WTC11 (cell line): ENCODE measurements at regions not wholly inside any gene's neighbourhood (a gene's known extent, or its start where the extent isn't known, plus 50 kb on each side); places are given as distances from the start of the nearest gene placed in this dataset.

Source experiments
- ATAC-seq: fragments of 200-7000 bp; cut with Tn5 transposase; 2 replicates; pipeline ENCODE4 v1.10.0; 2021; ENCODE audit warnings: mild to moderate bottlenecking, moderate library complexity
- CTCF ChIA-PET: fragments of 300-600 bp; sonication (Branson Sonifier 250); formaldehyde crosslinking; loops from one replicate; lab custom pipeline; 2021; ENCODE audit warnings: antibody characterized with exemption; lab: Charles Lee
- POLR2A ChIA-PET: fragments of 350-600 bp; sonication (Branson Sonifier 250); formaldehyde crosslinking; loops from one replicate; lab custom pipeline; 2021; ENCODE audit warnings: antibody characterized with exemption; lab: Charles Lee
- DNase-seq: peaks from one replicate; pipeline ENCODE4 v3.0.0; 2021; ENCODE audit warnings: low spot score
- H3K27ac Mint-ChIP-seq: 2 replicates; pipeline ENCODE4 v1.8.0; 2021; ENCODE audit warnings: mixed read lengths
- H3K27me3 Mint-ChIP-seq: 2 replicates; pipeline ENCODE4 v1.8.0; 2021; ENCODE audit warnings: low read depth, mild to moderate bottlenecking, moderate library complexity, mixed read lengths
- H3K36me3 Mint-ChIP-seq: 2 replicates; pipeline ENCODE4 v1.8.0; 2021; ENCODE audit warnings: mixed read lengths
- H3K4me1 Mint-ChIP-seq: 2 replicates; pipeline ENCODE4 v1.8.0; 2022; ENCODE audit warnings: mixed read lengths
- H3K4me3 Mint-ChIP-seq: 2 replicates; pipeline ENCODE4 v1.8.0; 2021; ENCODE audit warnings: mild to moderate bottlenecking, moderate library complexity, mixed read lengths
- H3K9me3 Mint-ChIP-seq: 2 replicates; pipeline ENCODE4 v1.8.0; 2021; ENCODE audit warnings: mixed read lengths
- CREB1 ChIP-seq: sonication (generic); formaldehyde crosslinking; IDR thresholded peaks from 2 replicates; pipeline ENCODE4 v1.8.0; 2023; ENCODE audit warnings: mild to moderate bottlenecking, missing genetic modification reagents
- EMX1 ChIP-seq: fragments of 250-450 bp; sonication (Bioruptor Pico); IDR thresholded peaks from 2 replicates; pipeline ENCODE4 v1.8.0; 2021; ENCODE audit warnings: mild to moderate bottlenecking
- ETV6 ChIP-seq: sonication (generic); formaldehyde crosslinking; IDR thresholded peaks from 2 replicates; pipeline ENCODE4 v1.8.1; 2022; ENCODE audit warnings: mild to moderate bottlenecking, missing genetic modification reagents
- JUN ChIP-seq: sonication (generic); formaldehyde crosslinking; IDR thresholded peaks from 2 replicates; pipeline ENCODE4 v1.8.0; 2023; ENCODE audit warnings: mild to moderate bottlenecking, missing genetic modification reagents
- KAT7 ChIP-seq: sonication (generic); formaldehyde crosslinking; IDR thresholded peaks from 2 replicates; pipeline ENCODE4 v1.8.1; 2023; ENCODE audit warnings: missing genetic modification reagents, mild to moderate bottlenecking, borderline replicate concordance
- NR1H2 ChIP-seq: sonication (generic); formaldehyde crosslinking; IDR thresholded peaks from 2 replicates; pipeline ENCODE4 v1.9.0; 2021; ENCODE audit warnings: mild to moderate bottlenecking, moderate library complexity, missing genetic modification reagents
- SP1 ChIP-seq: sonication (generic); formaldehyde crosslinking; conservative IDR thresholded peaks from 2 replicates; pipeline ENCODE4 v1.8.1; 2022; ENCODE audit warnings: missing genetic modification reagents
- TEAD1 ChIP-seq: sonication (generic); formaldehyde crosslinking; IDR thresholded peaks from 2 replicates; pipeline ENCODE4 v1.8.0; 2022; ENCODE audit warnings: mild to moderate bottlenecking, missing genetic modification reagents
- ZNF219 ChIP-seq: sonication (generic); formaldehyde crosslinking; IDR thresholded peaks from 2 replicates; pipeline ENCODE4 v1.8.0; 2023; ENCODE audit warnings: missing genetic modification reagents, mild to moderate bottlenecking, borderline replicate concordance
- ZNF317 ChIP-seq: sonication (generic); formaldehyde crosslinking; IDR thresholded peaks from 2 replicates; pipeline ENCODE4 v1.8.1; 2023; ENCODE audit warnings: low read depth, mild to moderate bottlenecking, moderate library complexity, missing genetic modification reagents, borderline replicate concordance
- ZNF671 ChIP-seq: fragments of 250-450 bp; sonication (Bioruptor Pico); IDR thresholded peaks from 2 replicates; pipeline ENCODE4 v1.8.0; 2021; ENCODE audit warnings: mild to moderate bottlenecking
- TF ChIP-seq, protein P1 (sequence below): fragments of 250-450 bp; sonication (Bioruptor Pico); IDR thresholded peaks from 2 replicates; pipeline ENCODE4 v1.9.0; 2021; ENCODE audit warnings: mild to moderate bottlenecking
- TF ChIP-seq, protein P2 (sequence below): sonication (generic); formaldehyde crosslinking; conservative IDR thresholded peaks from 2 replicates; pipeline ENCODE4 v1.8.1; 2023; ENCODE audit warnings: mild to moderate bottlenecking, low read depth, missing genetic modification reagents, moderate library complexity
- TF ChIP-seq, protein P3 (sequence below): fragments of 250-450 bp; sonication (Bioruptor Pico); IDR thresholded peaks from 2 replicates; pipeline ENCODE4 v2.1.2; 2022; ENCODE audit warnings: mild to moderate bottlenecking, moderate library complexity
- TF ChIP-seq, protein P4 (sequence below): sonication (generic); formaldehyde crosslinking; IDR thresholded peaks from 2 replicates; pipeline ENCODE4 v1.8.1; 2023; ENCODE audit warnings: mild to moderate bottlenecking, missing genetic modification reagents, borderline replicate concordance
- TF ChIP-seq, protein P5 (sequence below): sonication (generic); formaldehyde crosslinking; IDR thresholded peaks from 2 replicates; pipeline ENCODE4 v1.8.1; 2023; ENCODE audit warnings: mild to moderate bottlenecking, missing genetic modification reagents

DNA sequence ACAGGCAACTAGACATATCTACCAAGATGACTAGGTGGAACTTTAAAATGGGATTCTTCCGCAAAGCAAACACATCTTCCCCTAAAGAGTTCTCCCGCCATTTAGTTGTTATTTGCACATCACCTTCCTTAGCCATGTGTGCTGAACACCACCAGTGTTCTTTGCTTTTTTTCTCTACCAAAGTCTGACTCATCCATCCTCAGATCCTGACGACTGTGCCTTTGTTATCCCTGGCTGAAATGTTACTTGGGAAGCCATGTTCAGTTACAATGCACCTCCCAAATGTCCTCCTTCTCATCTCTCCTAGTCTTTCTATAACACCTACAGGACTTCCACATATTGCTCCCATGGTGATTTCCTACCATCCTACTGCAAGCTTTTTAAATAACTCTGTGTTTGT, 593.5 kb upstream of the ARID1B start (continued):
- TF ChIP-seq, protein P1, sequence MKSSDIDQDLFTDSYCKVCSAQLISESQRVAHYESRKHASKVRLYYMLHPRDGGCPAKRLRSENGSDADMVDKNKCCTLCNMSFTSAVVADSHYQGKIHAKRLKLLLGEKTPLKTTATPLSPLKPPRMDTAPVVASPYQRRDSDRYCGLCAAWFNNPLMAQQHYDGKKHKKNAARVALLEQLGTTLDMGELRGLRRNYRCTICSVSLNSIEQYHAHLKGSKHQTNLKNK (CRISPR knock-in tag): no peak
- no peak for TF ChIP-seq ZNF219 (CRISPR knock-in tag)

DNA sequence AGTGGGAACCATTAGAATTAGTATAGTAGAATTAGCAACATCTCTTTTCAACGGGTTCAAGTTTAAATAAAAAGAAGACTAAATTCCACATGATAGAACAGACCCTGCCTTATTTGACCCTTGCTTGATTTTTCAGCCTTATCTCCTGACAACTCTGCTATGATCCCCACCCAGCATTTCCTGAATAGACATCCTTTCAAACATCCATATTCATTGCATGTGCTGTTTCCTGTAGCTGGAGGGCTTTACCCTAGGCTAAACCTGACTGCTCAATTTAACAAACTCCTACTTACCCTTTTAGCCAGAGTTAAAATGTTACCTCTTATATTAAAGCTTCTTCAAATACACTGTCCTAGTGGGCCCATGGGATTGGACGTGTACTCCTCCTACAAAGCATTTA, 594.8 kb upstream of the ARID1B start:
- Mint-ChIP-seq H3K27ac (no peak overlapping the region), H3K4me1 (peaks cover 8% of the 10 kb centered on the region), H3K9me3 (peaks cover 30% of the 10 kb centered on the region), H3K27me3 (peaks cover 2% of the 10 kb centered on the region; the same call in 1 of the 2 replicates), H3K4me3 (no peak overlapping the region), H3K36me3 (0 out of 2 replicates have a peak, but pooled peaks cover 3% of the 10 kb centered on the region)
- TF ChIP-seq, protein P2, sequence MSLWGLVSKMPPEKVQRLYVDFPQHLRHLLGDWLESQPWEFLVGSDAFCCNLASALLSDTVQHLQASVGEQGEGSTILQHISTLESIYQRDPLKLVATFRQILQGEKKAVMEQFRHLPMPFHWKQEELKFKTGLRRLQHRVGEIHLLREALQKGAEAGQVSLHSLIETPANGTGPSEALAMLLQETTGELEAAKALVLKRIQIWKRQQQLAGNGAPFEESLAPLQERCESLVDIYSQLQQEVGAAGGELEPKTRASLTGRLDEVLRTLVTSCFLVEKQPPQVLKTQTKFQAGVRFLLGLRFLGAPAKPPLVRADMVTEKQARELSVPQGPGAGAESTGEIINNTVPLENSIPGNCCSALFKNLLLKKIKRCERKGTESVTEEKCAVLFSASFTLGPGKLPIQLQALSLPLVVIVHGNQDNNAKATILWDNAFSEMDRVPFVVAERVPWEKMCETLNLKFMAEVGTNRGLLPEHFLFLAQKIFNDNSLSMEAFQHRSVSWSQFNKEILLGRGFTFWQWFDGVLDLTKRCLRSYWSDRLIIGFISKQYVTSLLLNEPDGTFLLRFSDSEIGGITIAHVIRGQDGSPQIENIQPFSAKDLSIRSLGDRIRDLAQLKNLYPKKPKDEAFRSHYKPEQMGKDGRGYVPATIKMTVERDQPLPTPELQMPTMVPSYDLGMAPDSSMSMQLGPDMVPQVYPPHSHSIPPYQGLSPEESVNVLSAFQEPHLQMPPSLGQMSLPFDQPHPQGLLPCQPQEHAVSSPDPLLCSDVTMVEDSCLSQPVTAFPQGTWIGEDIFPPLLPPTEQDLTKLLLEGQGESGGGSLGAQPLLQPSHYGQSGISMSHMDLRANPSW: no peak
- TF ChIP-seq TEAD1 (CRISPR knock-in tag) (no peak), ETV6 (no peak), EMX1 (no peak), ZNF671 (CRISPR knock-in tag) (no peak), ZNF317 (no peak), KAT7 (no peak), SP1 (CRISPR knock-in tag) (no peak), NR1H2 (CRISPR knock-in tag) (no peak), JUN (CRISPR knock-in tag) (no peak), CREB1 (CRISPR knock-in tag) (no peak)
- TF ChIP-seq, protein P3, sequence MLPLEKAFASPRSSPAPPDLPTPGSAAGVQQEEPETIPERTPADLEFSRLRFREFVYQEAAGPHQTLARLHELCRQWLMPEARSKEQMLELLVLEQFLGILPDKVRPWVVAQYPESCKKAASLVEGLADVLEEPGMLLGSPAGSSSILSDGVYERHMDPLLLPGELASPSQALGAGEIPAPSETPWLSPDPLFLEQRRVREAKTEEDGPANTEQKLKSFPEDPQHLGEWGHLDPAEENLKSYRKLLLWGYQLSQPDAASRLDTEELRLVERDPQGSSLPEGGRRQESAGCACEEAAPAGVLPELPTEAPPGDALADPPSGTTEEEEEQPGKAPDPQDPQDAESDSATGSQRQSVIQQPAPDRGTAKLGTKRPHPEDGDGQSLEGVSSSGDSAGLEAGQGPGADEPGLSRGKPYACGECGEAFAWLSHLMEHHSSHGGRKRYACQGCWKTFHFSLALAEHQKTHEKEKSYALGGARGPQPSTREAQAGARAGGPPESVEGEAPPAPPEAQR (CRISPR knock-in tag): no peak
- TF ChIP-seq, protein P4, sequence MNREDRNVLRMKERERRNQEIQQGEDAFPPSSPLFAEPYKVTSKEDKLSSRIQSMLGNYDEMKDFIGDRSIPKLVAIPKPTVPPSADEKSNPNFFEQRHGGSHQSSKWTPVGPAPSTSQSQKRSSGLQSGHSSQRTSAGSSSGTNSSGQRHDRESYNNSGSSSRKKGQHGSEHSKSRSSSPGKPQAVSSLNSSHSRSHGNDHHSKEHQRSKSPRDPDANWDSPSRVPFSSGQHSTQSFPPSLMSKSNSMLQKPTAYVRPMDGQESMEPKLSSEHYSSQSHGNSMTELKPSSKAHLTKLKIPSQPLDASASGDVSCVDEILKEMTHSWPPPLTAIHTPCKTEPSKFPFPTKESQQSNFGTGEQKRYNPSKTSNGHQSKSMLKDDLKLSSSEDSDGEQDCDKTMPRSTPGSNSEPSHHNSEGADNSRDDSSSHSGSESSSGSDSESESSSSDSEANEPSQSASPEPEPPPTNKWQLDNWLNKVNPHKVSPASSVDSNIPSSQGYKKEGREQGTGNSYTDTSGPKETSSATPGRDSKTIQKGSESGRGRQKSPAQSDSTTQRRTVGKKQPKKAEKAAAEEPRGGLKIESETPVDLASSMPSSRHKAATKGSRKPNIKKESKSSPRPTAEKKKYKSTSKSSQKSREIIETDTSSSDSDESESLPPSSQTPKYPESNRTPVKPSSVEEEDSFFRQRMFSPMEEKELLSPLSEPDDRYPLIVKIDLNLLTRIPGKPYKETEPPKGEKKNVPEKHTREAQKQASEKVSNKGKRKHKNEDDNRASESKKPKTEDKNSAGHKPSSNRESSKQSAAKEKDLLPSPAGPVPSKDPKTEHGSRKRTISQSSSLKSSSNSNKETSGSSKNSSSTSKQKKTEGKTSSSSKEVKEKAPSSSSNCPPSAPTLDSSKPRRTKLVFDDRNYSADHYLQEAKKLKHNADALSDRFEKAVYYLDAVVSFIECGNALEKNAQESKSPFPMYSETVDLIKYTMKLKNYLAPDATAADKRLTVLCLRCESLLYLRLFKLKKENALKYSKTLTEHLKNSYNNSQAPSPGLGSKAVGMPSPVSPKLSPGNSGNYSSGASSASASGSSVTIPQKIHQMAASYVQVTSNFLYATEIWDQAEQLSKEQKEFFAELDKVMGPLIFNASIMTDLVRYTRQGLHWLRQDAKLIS (CRISPR knock-in tag): no peak
- TF ChIP-seq, protein P1 (CRISPR knock-in tag): no peak
- TF ChIP-seq, protein P5, sequence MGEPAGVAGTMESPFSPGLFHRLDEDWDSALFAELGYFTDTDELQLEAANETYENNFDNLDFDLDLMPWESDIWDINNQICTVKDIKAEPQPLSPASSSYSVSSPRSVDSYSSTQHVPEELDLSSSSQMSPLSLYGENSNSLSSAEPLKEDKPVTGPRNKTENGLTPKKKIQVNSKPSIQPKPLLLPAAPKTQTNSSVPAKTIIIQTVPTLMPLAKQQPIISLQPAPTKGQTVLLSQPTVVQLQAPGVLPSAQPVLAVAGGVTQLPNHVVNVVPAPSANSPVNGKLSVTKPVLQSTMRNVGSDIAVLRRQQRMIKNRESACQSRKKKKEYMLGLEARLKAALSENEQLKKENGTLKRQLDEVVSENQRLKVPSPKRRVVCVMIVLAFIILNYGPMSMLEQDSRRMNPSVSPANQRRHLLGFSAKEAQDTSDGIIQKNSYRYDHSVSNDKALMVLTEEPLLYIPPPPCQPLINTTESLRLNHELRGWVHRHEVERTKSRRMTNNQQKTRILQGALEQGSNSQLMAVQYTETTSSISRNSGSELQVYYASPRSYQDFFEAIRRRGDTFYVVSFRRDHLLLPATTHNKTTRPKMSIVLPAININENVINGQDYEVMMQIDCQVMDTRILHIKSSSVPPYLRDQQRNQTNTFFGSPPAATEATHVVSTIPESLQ: no peak
- DNase-seq: no peak
- ChIA-PET CTCF (no interaction called here), POLR2A (no interaction called here)
- ATAC-seq: no peak
